ENCODE measurements at regions not wholly inside any gene's neighbourhood (a gene's known extent, or its start where the extent isn't known, plus 50 kb on each side); places are given as distances from the start of the nearest gene placed in this dataset.

DNA sequence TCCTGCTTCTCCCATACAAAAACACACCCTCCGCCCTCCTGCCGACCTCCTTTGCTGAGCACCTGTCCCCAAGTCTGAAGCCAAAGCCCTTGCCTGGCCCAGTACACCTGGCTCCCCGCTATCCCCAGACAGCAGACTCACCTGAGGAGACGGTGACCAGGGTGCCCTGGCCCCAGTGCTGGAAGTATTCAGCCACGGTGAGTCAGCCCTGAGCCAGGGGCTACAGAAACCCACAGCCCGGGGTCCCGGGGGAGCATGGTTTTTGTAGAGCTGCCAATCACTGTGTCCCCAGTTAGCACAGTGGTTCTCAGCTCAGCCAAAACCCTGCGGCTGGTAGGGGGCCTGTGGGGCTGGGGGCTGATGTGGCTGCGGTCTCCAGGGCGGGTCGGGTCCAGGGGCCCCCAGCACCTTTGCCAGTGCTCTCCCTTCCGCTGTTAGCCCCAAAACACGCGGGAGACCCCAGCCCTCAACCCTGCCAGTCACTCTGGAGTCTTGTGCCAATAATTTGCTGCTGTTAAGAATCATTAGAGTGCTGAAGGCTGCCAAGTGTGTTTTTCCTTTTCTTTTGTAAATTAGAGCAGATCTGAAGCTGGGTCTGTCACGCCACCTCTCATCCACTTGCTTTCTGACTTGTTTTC lies 339.0 kb downstream of the TMEM121 start (continued):
- TF ChIP-seq PBX2 (CRISPR knock-in tag; IDR thresholded peaks at IDR 0.05) = no peak
- TF ChIP-seq U2AF2 (IDR thresholded peaks at IDR 0.05; ENCODE audit: low read depth, low read length) = no peak
- TF ChIP-seq, protein P1, sequence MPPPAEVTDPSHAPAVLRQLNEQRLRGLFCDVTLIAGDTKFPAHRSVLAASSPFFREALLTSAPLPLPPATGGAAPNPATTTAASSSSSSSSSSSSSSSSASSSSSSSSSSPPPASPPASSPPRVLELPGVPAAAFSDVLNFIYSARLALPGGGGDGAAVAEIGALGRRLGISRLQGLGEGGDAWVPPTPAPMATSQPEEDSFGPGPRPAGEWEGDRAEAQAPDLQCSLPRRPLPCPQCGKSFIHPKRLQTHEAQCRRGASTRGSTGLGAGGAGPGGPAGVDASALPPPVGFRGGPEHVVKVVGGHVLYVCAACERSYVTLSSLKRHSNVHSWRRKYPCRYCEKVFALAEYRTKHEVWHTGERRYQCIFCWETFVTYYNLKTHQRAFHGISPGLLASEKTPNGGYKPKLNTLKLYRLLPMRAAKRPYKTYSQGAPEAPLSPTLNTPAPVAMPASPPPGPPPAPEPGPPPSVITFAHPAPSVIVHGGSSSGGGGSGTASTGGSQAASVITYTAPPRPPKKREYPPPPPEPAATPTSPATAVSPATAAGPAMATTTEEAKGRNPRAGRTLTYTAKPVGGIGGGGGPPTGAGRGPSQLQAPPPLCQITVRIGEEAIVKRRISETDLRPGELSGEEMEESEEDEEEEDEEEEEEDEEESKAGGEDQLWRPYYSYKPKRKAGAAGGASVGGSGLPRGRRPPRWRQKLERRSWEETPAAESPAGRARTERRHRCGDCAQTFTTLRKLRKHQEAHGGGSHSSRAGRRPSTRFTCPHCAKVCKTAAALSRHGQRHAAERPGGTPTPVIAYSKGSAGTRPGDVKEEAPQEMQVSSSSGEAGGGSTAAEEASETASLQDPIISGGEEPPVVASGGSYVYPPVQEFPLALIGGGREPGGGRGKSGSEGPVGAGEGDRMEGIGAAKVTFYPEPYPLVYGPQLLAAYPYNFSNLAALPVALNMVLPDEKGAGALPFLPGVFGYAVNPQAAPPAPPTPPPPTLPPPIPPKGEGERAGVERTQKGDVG (CRISPR knock-in tag; IDR thresholded peaks at IDR 0.05; ENCODE audit: borderline replicate concordance) = no peak

DNA sequence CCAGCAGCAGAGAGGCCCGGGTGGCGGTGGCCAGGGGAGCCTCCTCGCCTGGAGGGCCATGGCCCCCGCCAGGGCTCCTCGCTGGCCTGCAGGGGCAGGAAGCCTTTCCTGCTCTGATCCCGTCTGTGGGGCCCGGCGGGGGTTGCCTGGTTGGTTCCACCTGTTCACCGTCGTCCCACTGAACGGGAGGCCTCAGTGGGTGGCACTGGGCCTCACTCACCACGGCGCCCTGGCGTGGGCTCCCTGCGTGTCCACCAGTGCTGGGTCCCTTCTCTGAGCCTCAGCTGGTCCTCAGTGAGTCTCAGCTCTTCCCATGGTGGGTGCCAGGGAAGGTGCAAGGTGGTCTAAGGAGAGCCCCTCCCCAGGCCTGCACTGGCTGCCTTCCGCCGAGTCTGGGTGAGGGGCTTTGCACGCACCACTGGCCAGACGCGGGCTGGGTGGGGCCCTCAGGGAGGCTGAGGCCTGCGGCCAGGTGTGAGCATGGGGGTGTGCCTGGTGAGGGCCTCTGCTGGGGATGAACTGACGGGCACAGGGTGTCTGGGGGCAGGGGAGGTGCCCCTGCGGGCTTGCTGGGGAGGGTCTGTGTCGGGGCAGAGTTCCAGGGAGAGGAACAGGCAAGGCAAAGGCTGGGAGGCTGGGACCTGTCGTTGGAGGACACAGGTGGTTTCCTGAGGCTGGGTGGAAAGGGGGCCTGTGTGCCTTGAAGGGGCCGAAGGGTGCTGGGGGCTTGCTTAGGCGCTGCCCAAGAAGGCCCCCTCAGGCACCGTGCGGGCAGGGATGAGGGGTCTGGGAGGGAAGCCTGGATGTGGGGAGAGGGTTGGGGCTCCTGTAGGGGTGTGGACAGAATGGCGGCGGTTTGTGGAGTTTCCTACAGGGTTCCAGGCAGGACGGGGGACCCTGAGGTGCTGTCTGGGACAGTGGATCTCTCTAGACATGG lies 339.8 kb downstream of the TMEM121 start:
- in situ Hi-C loops (cut with HindIII; ENCODE audit: extremely low pct_ligation_motif_present, low pct_unique_long_range_greater_than_20kb) = no loop called here
- WGBS (ENCODE audit: low lambda C conversion rate) = 6% methylated on average over 19 of the region's 32 CpGs
- no peaks in the 10 kb centered on the region for H3K9me3 ChIP-seq (ENCODE audit: low read length)
- no peak overlapping the region for H3K4me2 ChIP-seq (ENCODE audit: low read depth, low read length)
- H3K9ac ChIP-seq (ENCODE audit: insufficient read depth, low read depth, low read length) = no peak overlapping the region
- no peak overlapping the region for H3K27ac ChIP-seq (ENCODE audit: extremely low read length, insufficient read depth, low read length)
- peaks cover 10 to 35% of the 10 kb centered on the region in 2 experiments; a peak in 4 of 5 replicates for H3K27me3 ChIP-seq (ENCODE audit: control insufficient read depth in 1 of 2, insufficient read depth in 2 of 2, low read length in 2 of 2)
- CTCF ChIA-PET (ENCODE audit: low intra/inter-chr PET ratio, low total read pairs) = no interaction called here
- POLR2A ChIA-PET = no interaction called here
- FAIRE-seq = no peak
- no peak for ATAC-seq
- intact Hi-C loops (cut with micrococcal nuclease; ENCODE audit: unreplicated experiment) = no loop called here
- H3K4me3 ChIP-seq (replicated peaks in 1 of 3; ENCODE audit: insufficient read depth in 1 of 3, low read depth in 2 of 3, low read length in 3 of 3) = no peak overlapping the region
- DNase-seq (ENCODE audit: low spot score) = no peak
- no peaks in the 10 kb centered on the region for H4K20me1 ChIP-seq (ENCODE audit: insufficient read depth, low read length)
- H3K4me1 ChIP-seq (ENCODE audit: insufficient read depth, low read length) = no peaks in the 10 kb centered on the region
- BruUV-seq (replicated peaks) = no TSS peak
- H2AFZ ChIP-seq (ENCODE audit: low read length) = no peak overlapping the region
- no peaks in the 10 kb centered on the region for H3K36me3 ChIP-seq (replicated peaks in 1 of 2; ENCODE audit: control insufficient read depth in 1 of 2, insufficient read depth in 2 of 2, low read length in 2 of 2)
- H3K79me2 ChIP-seq (ENCODE audit: insufficient read depth, low read length) = no peaks in the 10 kb centered on the region
- TF ChIP-seq MEIS1 (CRISPR knock-in tag; IDR thresholded peaks at IDR 0.05; ENCODE audit: borderline replicate concordance) = no peak
- TF ChIP-seq NR2C2 (CRISPR knock-in tag; IDR thresholded peaks at IDR 0.05; ENCODE audit: borderline replicate concordance) = no peak
- TF ChIP-seq, protein P2, sequence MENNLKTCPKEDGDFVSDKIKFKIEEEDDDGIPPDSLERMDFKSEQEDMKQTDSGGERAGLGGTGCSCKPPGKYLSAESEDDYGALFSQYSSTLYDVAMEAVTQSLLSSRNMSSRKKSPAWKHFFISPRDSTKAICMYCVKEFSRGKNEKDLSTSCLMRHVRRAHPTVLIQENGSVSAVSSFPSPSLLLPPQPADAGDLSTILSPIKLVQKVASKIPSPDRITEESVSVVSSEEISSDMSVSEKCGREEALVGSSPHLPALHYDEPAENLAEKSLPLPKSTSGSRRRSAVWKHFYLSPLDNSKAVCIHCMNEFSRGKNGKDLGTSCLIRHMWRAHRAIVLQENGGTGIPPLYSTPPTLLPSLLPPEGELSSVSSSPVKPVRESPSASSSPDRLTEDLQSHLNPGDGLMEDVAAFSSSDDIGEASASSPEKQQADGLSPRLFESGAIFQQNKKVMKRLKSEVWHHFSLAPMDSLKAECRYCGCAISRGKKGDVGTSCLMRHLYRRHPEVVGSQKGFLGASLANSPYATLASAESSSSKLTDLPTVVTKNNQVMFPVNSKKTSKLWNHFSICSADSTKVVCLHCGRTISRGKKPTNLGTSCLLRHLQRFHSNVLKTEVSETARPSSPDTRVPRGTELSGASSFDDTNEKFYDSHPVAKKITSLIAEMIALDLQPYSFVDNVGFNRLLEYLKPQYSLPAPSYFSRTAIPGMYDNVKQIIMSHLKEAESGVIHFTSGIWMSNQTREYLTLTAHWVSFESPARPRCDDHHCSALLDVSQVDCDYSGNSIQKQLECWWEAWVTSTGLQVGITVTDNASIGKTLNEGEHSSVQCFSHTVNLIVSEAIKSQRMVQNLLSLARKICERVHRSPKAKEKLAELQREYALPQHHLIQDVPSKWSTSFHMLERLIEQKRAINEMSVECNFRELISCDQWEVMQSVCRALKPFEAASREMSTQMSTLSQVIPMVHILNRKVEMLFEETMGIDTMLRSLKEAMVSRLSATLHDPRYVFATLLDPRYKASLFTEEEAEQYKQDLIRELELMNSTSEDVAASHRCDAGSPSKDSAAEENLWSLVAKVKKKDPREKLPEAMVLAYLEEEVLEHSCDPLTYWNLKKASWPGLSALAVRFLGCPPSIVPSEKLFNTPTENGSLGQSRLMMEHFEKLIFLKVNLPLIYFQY (CRISPR knock-in tag; IDR thresholded peaks at IDR 0.05; ENCODE audit: borderline replicate concordance) = no peak
- no peak for TF ChIP-seq PLRG1 (conservative IDR thresholded peaks at IDR 0.05)
- TF ChIP-seq SOX6 (IDR thresholded peaks at IDR 0.05) = no peak
- no peak for TF ChIP-seq SOX6 (CRISPR knock-in tag; IDR thresholded peaks at IDR 0.05)
- TF ChIP-seq ZNF773 (CRISPR knock-in tag; IDR thresholded peaks at IDR 0.05; ENCODE audit: borderline replicate concordance) = no peak
- TF ChIP-seq ZNF44 (CRISPR knock-in tag; IDR thresholded peaks at IDR 0.05) = no peak
- TF ChIP-seq NR2F6 (IDR thresholded peaks at IDR 0.05) = no peak
- TF ChIP-seq NR2F6 (CRISPR knock-in tag; IDR thresholded peaks at IDR 0.05) = no peak
- TF ChIP-seq MBD4 (IDR thresholded peaks at IDR 0.05; ENCODE audit: borderline replicate concordance, low read length) = no peak
- no peak for TF ChIP-seq ZNF124 (CRISPR knock-in tag; IDR thresholded peaks at IDR 0.05)

All from HepG2 (cell line).